H9 (cell line): ENCODE measurements at regions not wholly inside any gene's neighbourhood (a gene's known extent, or its start where the extent isn't known, plus 50 kb on each side); places are given as distances from the start of the nearest gene placed in this dataset.

Experiments used
- DNase-seq: peaks from one replicate; pipeline ENCODE4 v3.0.0-alpha.2; 2017
- H2AFZ ChIP-seq: one replicate; pipeline ENCODE4 v1.6.1; 2013; ENCODE audit warnings: mild to moderate bottlenecking, low read length, control low read depth, moderate library complexity
- H2AK5ac ChIP-seq: 2 replicates; pipeline ENCODE4 v1.6.1; 2013; ENCODE audit warnings: low read length, control low read depth, mixed read lengths; ENCODE audit not compliant: insufficient read length
- H2BK120ac ChIP-seq: one replicate; pipeline ENCODE4 v1.6.1; 2013; ENCODE audit warnings: low read depth, mild to moderate bottlenecking, low read length, control low read depth, inconsistent platforms; ENCODE audit not compliant: poor library complexity, severe bottlenecking
- H2BK12ac ChIP-seq: 2 replicates; pipeline ENCODE4 v1.6.1; 2013; ENCODE audit warnings: low read length, control low read depth, mixed read lengths, low read depth; ENCODE audit not compliant: insufficient read length
- H2BK15ac ChIP-seq: 2 replicates; pipeline ENCODE4 v1.6.1; 2013; ENCODE audit warnings: low read depth, low read length, control low read depth
- H2BK20ac ChIP-seq: one replicate; pipeline ENCODE4 v1.6.1; 2013; ENCODE audit warnings: low read depth, mild to moderate bottlenecking, low read length, control low read depth, inconsistent platforms; ENCODE audit not compliant: poor library complexity, severe bottlenecking
- H2BK5ac ChIP-seq: 2 replicates; pipeline ENCODE4 v1.6.1; 2013; ENCODE audit warnings: low read length, control low read depth, mixed read lengths; ENCODE audit not compliant: insufficient read length
- H3K14ac ChIP-seq: 2 replicates; pipeline ENCODE4 v1.6.1; 2013; ENCODE audit warnings: low read length, control low read depth; ENCODE audit not compliant: insufficient read depth
- H3K18ac ChIP-seq: 2 replicates; pipeline ENCODE4 v1.6.1; 2013; ENCODE audit warnings: low read depth, mild to moderate bottlenecking, mixed read lengths, low read length, control low read depth; ENCODE audit not compliant: insufficient read length
- H3K23ac ChIP-seq: 2 replicates; pipeline ENCODE4 v1.6.1; 2013; ENCODE audit warnings: low read length, control low read depth, mixed read lengths, low read depth; ENCODE audit not compliant: insufficient read length
- H3K23me2 ChIP-seq: 2 replicates; pipeline ENCODE4 v1.6.1; 2013; ENCODE audit warnings: low read depth, mild to moderate bottlenecking, mixed read lengths, low read length, control low read depth; ENCODE audit not compliant: insufficient read length, poor library complexity, severe bottlenecking
- H3K27ac ChIP-seq: 2 replicates; pipeline ENCODE4 v1.5.1; 2013; ENCODE audit warnings: low read length, control low read depth, mixed read lengths, low read depth; ENCODE audit not compliant: insufficient read length
- H3K27me3 ChIP-seq: 2 replicates; pipeline ENCODE4 v1.6.1; 2013; ENCODE audit warnings: low read length, control low read depth, inconsistent platforms; ENCODE audit not compliant: insufficient read depth
- H3K4ac ChIP-seq: 2 replicates; pipeline ENCODE4 v1.6.1; 2013; ENCODE audit warnings: low read depth, mild to moderate bottlenecking, control low read depth, inconsistent platforms, low read length, moderate library complexity
- H3K4me1 ChIP-seq: 2 replicates; pipeline ENCODE4 v1.6.1; 2013; ENCODE audit warnings: low read length, control low read depth, inconsistent platforms; ENCODE audit not compliant: insufficient read depth
- H3K4me2 ChIP-seq: 2 replicates; pipeline ENCODE4 v1.6.1; 2013; ENCODE audit warnings: low read length, control low read depth, mixed read lengths; ENCODE audit not compliant: insufficient read length, insufficient read depth
- H3K56ac ChIP-seq: 2 replicates; pipeline ENCODE4 v1.6.1; 2013; ENCODE audit warnings: low read depth, mild to moderate bottlenecking, mixed read lengths, low read length, control low read depth; ENCODE audit not compliant: insufficient read length
- H3K79me1 ChIP-seq: 2 replicates; pipeline ENCODE4 v1.6.1; 2013; ENCODE audit warnings: low read depth, mild to moderate bottlenecking, moderate library complexity, low read length, control low read depth, inconsistent platforms; ENCODE audit not compliant: insufficient read depth, poor library complexity, severe bottlenecking
- H3K79me2 ChIP-seq: 2 replicates; pipeline ENCODE4 v1.6.1; 2013; ENCODE audit warnings: low read length, control low read depth, inconsistent platforms; ENCODE audit not compliant: insufficient read depth
- H3K9ac ChIP-seq: 2 replicates; pipeline ENCODE4 v1.6.1; 2013; ENCODE audit warnings: low read length, control low read depth, mixed read lengths; ENCODE audit not compliant: insufficient read length; ENCODE audit errors: extremely low read depth
- H3K9me3 ChIP-seq: one replicate; pipeline ENCODE4 v1.6.1; 2013; ENCODE audit warnings: low read depth, low read length, inconsistent platforms; ENCODE audit not compliant: control insufficient read depth
- H3T11ph ChIP-seq: one replicate; pipeline ENCODE4 v1.6.1; 2013; ENCODE audit warnings: mild to moderate bottlenecking, low read length, control low read depth, inconsistent platforms
- H4K20me1 ChIP-seq: one replicate; pipeline ENCODE4 v1.6.1; 2013; ENCODE audit not compliant: control insufficient read depth, insufficient read length, insufficient read depth
- H4K5ac ChIP-seq: 2 replicates; pipeline ENCODE4 v1.6.1; 2013; ENCODE audit warnings: low read depth, mild to moderate bottlenecking, mixed read lengths, low read length, control low read depth; ENCODE audit not compliant: insufficient read length
- H4K8ac ChIP-seq: replicated peaks from 2 replicates; pipeline ENCODE4 v1.6.1; 2013; ENCODE audit warnings: low read length, control low read depth, mixed read lengths, low read depth; ENCODE audit not compliant: insufficient read length
- H4K91ac ChIP-seq: 2 replicates; pipeline ENCODE4 v1.6.1; 2013; ENCODE audit warnings: low read depth, mild to moderate bottlenecking, moderate library complexity, mixed read lengths, low read length, control low read depth; ENCODE audit not compliant: insufficient read length
- H3K27ac Mint-ChIP-seq, 3 experiments: 2 replicates in 2 of 3; 3 replicates in 1 of 3; pipeline ENCODE4 v1.8.0; 2020 to 2021; ENCODE audit warnings: mixed read lengths in 3 of 3, mild to moderate bottlenecking in 1 of 3, moderate library complexity in 1 of 3
- H3K27me3 Mint-ChIP-seq: 2 replicates; pipeline ENCODE4 v1.8.0; 2021; ENCODE audit warnings: low read depth, mild to moderate bottlenecking, moderate library complexity, mixed read lengths
- H3K36me3 Mint-ChIP-seq, 3 experiments: 2 replicates in 2 of 3; 3 replicates in 1 of 3; pipeline ENCODE4 v1.8.0; 2020 to 2021; ENCODE audit warnings: low read depth in 3 of 3, mixed read lengths in 3 of 3; ENCODE audit not compliant: insufficient read depth in 1 of 3
- H3K4me1 Mint-ChIP-seq, 2 experiments: 2 replicates each; pipeline ENCODE4 v1.8.0; 2020; ENCODE audit warnings: mixed read lengths in 2 of 2
- H3K4me3 Mint-ChIP-seq, 2 experiments: 2 replicates in 1 of 2; 3 replicates in 1 of 2; pipeline ENCODE4 v1.8.0; 2020 to 2021; ENCODE audit warnings: mild to moderate bottlenecking in 2 of 2, mixed read lengths in 2 of 2, moderate library complexity in 1 of 2
- H3K9me3 Mint-ChIP-seq, 2 experiments: 2 replicates in 1 of 2; 3 replicates in 1 of 2; pipeline ENCODE4 v1.8.0; 2020; ENCODE audit warnings: mild to moderate bottlenecking in 2 of 2, mixed read lengths in 2 of 2, moderate library complexity in 1 of 2
- WGBS: extraction: QIAGEN DNeasy Blood & Tissue Kit; methylation state at CpG from one replicate; pipeline ENCODE4 v1.1.7; 2013; ENCODE audit warnings: missing lambda C conversion rate, low lambda C conversion rate, mixed read lengths; ENCODE audit not compliant: insufficient read length; ENCODE audit errors: extremely low coverage; 5-methylcytosine and 5-hydroxymethylcytosine counted together
- TF ChIP-seq, protein P1 (sequence below): fragments of 200-600 bp; sonication (generic); conservative IDR thresholded peaks from 3 replicates; pipeline ENCODE4 v1.8.0; 2021; ENCODE audit warnings: antibody characterized with exemption, mild to moderate bottlenecking

DNA sequence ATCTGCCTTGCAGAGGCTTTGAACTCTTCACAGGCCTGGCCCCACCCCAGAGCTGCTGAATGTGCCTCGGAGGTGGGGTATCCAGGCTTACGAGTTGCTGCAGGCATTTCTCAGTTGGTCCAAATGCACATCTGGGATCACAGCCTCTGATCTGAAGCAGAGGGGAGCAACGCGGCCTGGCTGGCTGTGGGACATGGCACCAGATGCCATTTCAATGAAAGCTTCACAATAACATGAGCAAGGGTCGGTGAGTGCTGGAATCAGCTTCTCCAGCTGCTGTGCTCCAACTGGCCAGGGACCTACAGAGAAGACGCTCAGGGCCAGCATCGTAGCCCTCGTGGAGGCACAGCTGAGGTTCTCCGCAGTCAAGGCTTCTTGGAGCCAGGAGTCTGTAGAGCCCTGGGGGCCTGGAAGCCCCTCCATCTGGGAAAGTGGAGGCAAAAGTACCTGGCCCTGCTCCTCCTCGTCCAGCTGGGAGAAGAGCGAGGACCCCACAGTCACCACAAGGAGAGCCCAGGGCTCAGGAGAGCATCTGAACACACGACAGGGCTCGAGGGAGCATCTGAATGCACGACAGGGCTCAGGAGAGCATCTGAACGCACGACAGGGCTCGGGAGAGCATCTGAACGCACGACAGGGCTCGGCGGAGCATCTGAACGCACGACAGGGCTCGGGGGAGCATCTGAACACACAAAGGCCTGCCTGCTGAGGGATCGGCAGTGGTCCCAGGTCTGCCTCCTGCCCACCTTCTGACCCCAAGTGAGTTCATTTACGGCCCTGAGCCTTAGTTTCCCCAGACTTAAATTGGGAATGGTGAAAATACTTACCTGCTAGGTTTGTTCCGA lies 165.2 kb downstream of the DLL1 start:
- Mint-ChIP-seq H3K27me3 (peaks cover 1% of the 10 kb centered on the region; the same call in 1 of the 2 replicates), H3K4me1 (no peaks in the 10 kb centered on the region; a peak in 1 of 4 replicates)
- DNase-seq, result peak; percentile 25

More for the DNA sequence above, 165.2 kb downstream of the DLL1 start:
- Mint-ChIP-seq H3K9me3 (peaks cover 9 to 10% of the 10 kb centered on the region in 2 experiments), H3K36me3 (peaks cover 0 to 6% (median 0%) of the 10 kb centered on the region in 3 experiments; a peak in 3 of 7 replicates), H3K27ac (no peak overlapping the region; a peak in 1 of 7 replicates), H3K4me3 (no peak overlapping the region)
- Histone ChIP-seq H3K9ac (no peak overlapping the region), H3K4me2 (no peak overlapping the region), H3K27ac (no peak overlapping the region), H3K14ac (0 out of 2 replicates have a peak overlapping the region, but pooled peaks have one; percentile 39), H2AK5ac (no peak overlapping the region), H3K56ac (no peak overlapping the region), H3T11ph (no peak overlapping the region), H4K5ac (no peak overlapping the region), H3K23ac (no peak overlapping the region), H3K27me3 (no peaks in the 10 kb centered on the region), H3K4me1 (no peaks in the 10 kb centered on the region), H2BK20ac (no peak overlapping the region), H2AFZ (no peak overlapping the region), H3K79me2 (no peaks in the 10 kb centered on the region), H2BK120ac (no peak overlapping the region), H4K8ac (no peak overlapping the region), H3K23me2 (no peaks in the 10 kb centered on the region), H3K79me1 (no peaks in the 10 kb centered on the region), H3K18ac (no peak overlapping the region), H2BK15ac (no peak overlapping the region), H3K9me3 (no peaks in the 10 kb centered on the region), H4K20me1 (no peaks in the 10 kb centered on the region), H2BK5ac (no peak overlapping the region), H4K91ac (no peak overlapping the region), H2BK12ac (no peak overlapping the region), H3K4ac (no peak overlapping the region)
- TF ChIP-seq, protein P1, sequence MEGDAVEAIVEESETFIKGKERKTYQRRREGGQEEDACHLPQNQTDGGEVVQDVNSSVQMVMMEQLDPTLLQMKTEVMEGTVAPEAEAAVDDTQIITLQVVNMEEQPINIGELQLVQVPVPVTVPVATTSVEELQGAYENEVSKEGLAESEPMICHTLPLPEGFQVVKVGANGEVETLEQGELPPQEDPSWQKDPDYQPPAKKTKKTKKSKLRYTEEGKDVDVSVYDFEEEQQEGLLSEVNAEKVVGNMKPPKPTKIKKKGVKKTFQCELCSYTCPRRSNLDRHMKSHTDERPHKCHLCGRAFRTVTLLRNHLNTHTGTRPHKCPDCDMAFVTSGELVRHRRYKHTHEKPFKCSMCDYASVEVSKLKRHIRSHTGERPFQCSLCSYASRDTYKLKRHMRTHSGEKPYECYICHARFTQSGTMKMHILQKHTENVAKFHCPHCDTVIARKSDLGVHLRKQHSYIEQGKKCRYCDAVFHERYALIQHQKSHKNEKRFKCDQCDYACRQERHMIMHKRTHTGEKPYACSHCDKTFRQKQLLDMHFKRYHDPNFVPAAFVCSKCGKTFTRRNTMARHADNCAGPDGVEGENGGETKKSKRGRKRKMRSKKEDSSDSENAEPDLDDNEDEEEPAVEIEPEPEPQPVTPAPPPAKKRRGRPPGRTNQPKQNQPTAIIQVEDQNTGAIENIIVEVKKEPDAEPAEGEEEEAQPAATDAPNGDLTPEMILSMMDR, result no peak
- WGBS, result no CpG with 5 or more reads among the region's 27 CpGs
